ENCODE measurements at regions not wholly inside any gene's neighbourhood (a gene's known extent, or its start where the extent isn't known, plus 50 kb on each side); places are given as distances from the start of the nearest gene placed in this dataset.
"Not testable (repeated sequence)": the region's sequence is repeated elsewhere in the genome, so short reads cannot be mapped to it uniquely, and the experiment has no call there.

- DNase-seq (ENCODE audit: low read depth in 2 of 2): no peak
These were observed 1183.7 kb downstream of the AACS start for GRCh38 chr12:126248871-126249403.

GRCh38 chr12:126258190-126258589 is 1193.0 kb downstream of the AACS start:
- no peak for DNase-seq (ENCODE audit: low read depth in 2 of 2)

- DNase-seq (ENCODE audit: low read depth in 2 of 2): no peak
These were observed 1197.6 kb downstream of the AACS start for GRCh38 chr12:126262829-126263228.

- no peak for DNase-seq (ENCODE audit: low read depth in 2 of 2)
These were observed 1203.0 kb downstream of the AACS start for GRCh38 chr12:126268222-126268621.

- DNase-seq (ENCODE audit: low read depth in 2 of 2): no peak
These were observed 1205.9 kb downstream of the AACS start for GRCh38 chr12:126271159-126271558.

GRCh38 chr12:126282691-126283090 is 1217.5 kb downstream of the AACS start:
- no peak for DNase-seq (ENCODE audit: low read depth in 2 of 2)

- no peak for DNase-seq (ENCODE audit: low read depth in 2 of 2)
These were observed 1221.0 kb downstream of the AACS start for GRCh38 chr12:126286203-126286602.

GRCh38 chr12:126290456-126290855 is 1225.2 kb downstream of the AACS start:
- no peak for DNase-seq (ENCODE audit: low read depth in 2 of 2)

- DNase-seq (ENCODE audit: low read depth in 2 of 2): not testable (repeated sequence)
These were observed 1226.8 kb downstream of the AACS start for GRCh38 chr12:126291987-126292386.

- DNase-seq (ENCODE audit: low read depth in 2 of 2): no peak
These were observed 1230.4 kb downstream of the AACS start for GRCh38 chr12:126295652-126296051.

- DNase-seq (ENCODE audit: low read depth in 2 of 2): no peak
These were observed 1244.0 kb downstream of the AACS start for GRCh38 chr12:126309278-126309677.

- DNase-seq (ENCODE audit: low read depth in 2 of 2): no peak
These were observed 1247.2 kb downstream of the AACS start for GRCh38 chr12:126312457-126312856.

- DNase-seq (ENCODE audit: low read depth in 2 of 2): no peak
These were observed 1251.2 kb downstream of the AACS start for GRCh38 chr12:126316411-126316810.

- no peak for DNase-seq (ENCODE audit: low read depth in 2 of 2)
These were observed 1272.6 kb downstream of the AACS start for GRCh38 chr12:126337556-126338441.

GRCh38 chr12:126342866-126343265 is 1277.6 kb downstream of the AACS start:
- DNase-seq (ENCODE audit: low read depth in 2 of 2): no peak

GRCh38 chr12:126343321-126343720 is 1278.1 kb downstream of the AACS start:
- DNase-seq (ENCODE audit: low read depth in 2 of 2): no peak

GRCh38 chr12:126346087-126346486 is 1280.9 kb downstream of the AACS start:
- DNase-seq (ENCODE audit: low read depth in 2 of 2): no peak

GRCh38 chr12:126347421-126347820 is 1282.2 kb downstream of the AACS start:
- no peak for DNase-seq (ENCODE audit: low read depth in 2 of 2)

GRCh38 chr12:126349383-126349782 is 1284.1 kb downstream of the AACS start:
- no peak for DNase-seq (ENCODE audit: low read depth in 2 of 2)

- DNase-seq (ENCODE audit: low read depth in 2 of 2): no peak
These were observed 1288.4 kb downstream of the AACS start for GRCh38 chr12:126353604-126354003.

GRCh38 chr12:126354633-126355032 is 1289.4 kb downstream of the AACS start:
- DNase-seq (ENCODE audit: low read depth in 2 of 2): no peak

- DNase-seq (ENCODE audit: low read depth in 2 of 2): no peak
These were observed 1290.1 kb downstream of the AACS start for GRCh38 chr12:126355346-126355745.

- no peak for DNase-seq (ENCODE audit: low read depth in 2 of 2)
These were observed 1293.6 kb downstream of the AACS start for GRCh38 chr12:126358806-126359205.
